Ovary (tissue), 3 donors: ENCODE measurements at regions not wholly inside any gene's neighbourhood (a gene's known extent, or its start where the extent isn't known, plus 50 kb on each side); places are given as distances from the start of the nearest gene placed in this dataset.

ENCODE experiments used
- CTCF ChIP-seq, 3 donors: fragments of 450-650 bp in 2 of 3; fragments of 200-600 bp in 1 of 3; IDR thresholded peaks; one replicate each; pipeline versions ENCODE4 v1.5.1 to v1.8.0; 2016 to 2022; ENCODE audit warnings: antibody characterized with exemption in 3 of 3, mild to moderate bottlenecking in 1 of 3
- POLR2A ChIP-seq: fragments of 450-650 bp; IDR thresholded peaks from one replicate; pipeline ENCODE4 v1.6.1; 2017; ENCODE audit warnings: antibody characterized with exemption, mild to moderate bottlenecking, moderate library complexity
- donor health status: DM: no; HTN: no; CAD: no.

GRCh38 chr9:120281665-120282064 is 298.3 kb downstream of the CDK5RAP2 start:
- no peak for TF ChIP-seq CTCF (IDR thresholded peaks at IDR 0.05)
- TF ChIP-seq POLR2A = no peak
